Suprapubic skin (tissue), 3 donors: ENCODE measurements at regions not wholly inside any gene's neighbourhood (a gene's known extent, or its start where the extent isn't known, plus 50 kb on each side); places are given as distances from the start of the nearest gene placed in this dataset.

Source experiments
- CTCF ChIP-seq, 2 donors: fragments of 200-600 bp in 1 of 2; fragments of 450-650 bp in 1 of 2; sonication (generic) in 1 of 2; IDR thresholded peaks; one replicate each; pipeline ENCODE4 v1.5.1; 2016 to 2019; ENCODE audit warnings: antibody characterized with exemption in 2 of 2, mild to moderate bottlenecking in 1 of 2, moderate library complexity in 1 of 2
- POLR2AphosphoS5 ChIP-seq, 3 donors: sonication (generic); formaldehyde crosslinking; IDR thresholded peaks; one replicate each; pipeline ENCODE4 v1.6.1; 2017; ENCODE audit warnings: antibody characterized with exemption in 3 of 3

GRCh38 chr3:98681486-98681885 is 81.7 kb upstream of the ST3GAL6 start:
- TF ChIP-seq CTCF (IDR thresholded peaks at IDR 0.05) (no peak), POLR2AphosphoS5 (IDR thresholded peaks at IDR 0.05) (no peak)
